B cell (primary cell): ENCODE measurements at regions not wholly inside any gene's neighbourhood (a gene's known extent, or its start where the extent isn't known, plus 50 kb on each side); places are given as distances from the start of the nearest gene placed in this dataset.

ENCODE experiments used
- EZH2 ChIP-seq: IDR thresholded peaks from 2 replicates; pipeline ENCODE4 v1.6.1; 2012; ENCODE audit warnings: borderline replicate concordance, low read depth, mild to moderate bottlenecking, moderate library complexity, low read length; ENCODE audit not compliant: insufficient read depth, poor library complexity, severe bottlenecking
- TF ChIP-seq, protein P1 (sequence below): fragments of 200-600 bp; IDR thresholded peaks from one replicate; pipeline ENCODE4 v1.8.0; 2022; ENCODE audit warnings: antibody characterized with exemption, mild to moderate bottlenecking

DNA sequence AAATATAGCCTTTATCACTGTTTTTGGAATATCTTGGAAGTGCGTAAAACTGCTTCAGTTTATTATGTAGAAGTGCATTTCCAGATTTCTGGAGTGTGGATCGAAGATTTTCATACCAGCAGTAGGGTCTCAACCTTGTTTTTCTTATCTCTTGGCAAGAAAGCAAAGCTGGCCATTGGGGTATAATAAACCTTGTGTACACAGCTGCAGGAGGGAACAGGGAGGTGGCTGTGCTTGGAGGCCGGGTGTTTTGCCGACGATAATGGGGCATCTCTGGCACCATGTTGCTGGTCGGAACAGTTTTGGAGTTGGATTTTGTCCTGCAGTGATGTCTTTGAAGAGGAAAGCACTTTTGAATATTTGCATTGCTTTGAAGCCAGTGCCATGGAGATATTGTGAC, 308.8 kb upstream of the DMRT1 start:
- TF ChIP-seq, protein P1, sequence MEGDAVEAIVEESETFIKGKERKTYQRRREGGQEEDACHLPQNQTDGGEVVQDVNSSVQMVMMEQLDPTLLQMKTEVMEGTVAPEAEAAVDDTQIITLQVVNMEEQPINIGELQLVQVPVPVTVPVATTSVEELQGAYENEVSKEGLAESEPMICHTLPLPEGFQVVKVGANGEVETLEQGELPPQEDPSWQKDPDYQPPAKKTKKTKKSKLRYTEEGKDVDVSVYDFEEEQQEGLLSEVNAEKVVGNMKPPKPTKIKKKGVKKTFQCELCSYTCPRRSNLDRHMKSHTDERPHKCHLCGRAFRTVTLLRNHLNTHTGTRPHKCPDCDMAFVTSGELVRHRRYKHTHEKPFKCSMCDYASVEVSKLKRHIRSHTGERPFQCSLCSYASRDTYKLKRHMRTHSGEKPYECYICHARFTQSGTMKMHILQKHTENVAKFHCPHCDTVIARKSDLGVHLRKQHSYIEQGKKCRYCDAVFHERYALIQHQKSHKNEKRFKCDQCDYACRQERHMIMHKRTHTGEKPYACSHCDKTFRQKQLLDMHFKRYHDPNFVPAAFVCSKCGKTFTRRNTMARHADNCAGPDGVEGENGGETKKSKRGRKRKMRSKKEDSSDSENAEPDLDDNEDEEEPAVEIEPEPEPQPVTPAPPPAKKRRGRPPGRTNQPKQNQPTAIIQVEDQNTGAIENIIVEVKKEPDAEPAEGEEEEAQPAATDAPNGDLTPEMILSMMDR: no peak
- TF ChIP-seq EZH2: no peak
